Naive thymus-derived CD8-positive, alpha-beta T cell (primary cell): ENCODE measurements at regions not wholly inside any gene's neighbourhood (a gene's known extent, or its start where the extent isn't known, plus 50 kb on each side); places are given as distances from the start of the nearest gene placed in this dataset.
"Not testable (repeated sequence)": the region's sequence is repeated elsewhere in the genome, so short reads cannot be mapped to it uniquely, and the experiment has no call there.

Experiments used
- ATAC-seq, 2 donors: fragments of 150-1000 bp; cut with Tn5 transposase in 1 of 2; sonication (Bioruptor Pico), chemical (Tn5 transposase) in 1 of 2; 1 replicate in 1 of 2; 2 replicates in 1 of 2; pipeline ENCODE4 v1.10.0; 2021; ENCODE audit warnings: mild to moderate bottlenecking in 2 of 2, moderate library complexity in 2 of 2
- POLR2A ChIA-PET: fragments of 350-600 bp; sonication (Branson Sonifier 250); formaldehyde crosslinking; loops from one replicate; lab custom pipeline; 2021; ENCODE audit warnings: antibody characterized with exemption; lab: Charles Lee
- DNase-seq, 10 donors: peaks; one replicate each; pipeline versions ENCODE4 v3.0.0 to v3.0.0-alpha.2; 2020 to 2022
- H3K27ac Mint-ChIP-seq, 10 donors: one replicate each; pipeline ENCODE4 v1.8.0; 2020 to 2022; ENCODE audit warnings: mild to moderate bottlenecking in 10 of 10, mixed read lengths in 10 of 10, moderate library complexity in 4 of 10, inconsistent platforms in 1 of 10
- H3K27me3 Mint-ChIP-seq, 5 donors: one replicate each; pipeline ENCODE4 v1.8.0; 2021 to 2022; ENCODE audit warnings: mixed read lengths in 5 of 5
- H3K36me3 Mint-ChIP-seq, 3 donors: one replicate each; pipeline ENCODE4 v1.8.0; 2020 to 2022; ENCODE audit warnings: mixed read lengths in 3 of 3, mild to moderate bottlenecking in 2 of 3, inconsistent platforms in 1 of 3
- H3K4me1 Mint-ChIP-seq, 4 donors: one replicate each; pipeline ENCODE4 v1.8.0; 2021 to 2022; ENCODE audit warnings: mixed read lengths in 4 of 4
- H3K4me3 Mint-ChIP-seq, 10 donors: one replicate each; pipeline ENCODE4 v1.8.0; 2020 to 2022; ENCODE audit warnings: mild to moderate bottlenecking in 10 of 10, mixed read lengths in 10 of 10, moderate library complexity in 6 of 10, inconsistent platforms in 1 of 10
- H3K9me3 Mint-ChIP-seq, 9 donors: one replicate each; pipeline ENCODE4 v1.8.0; 2020 to 2022; ENCODE audit warnings: mixed read lengths in 9 of 9, mild to moderate bottlenecking in 3 of 9, inconsistent platforms in 1 of 9, moderate library complexity in 1 of 9

GRCh38 chr5:162886717-162887116 lies 550.7 kb upstream of the CCNG1 start:
- Mint-ChIP-seq H3K4me1 (no peaks in the 10 kb centered on the region), H3K4me3 (no peak overlapping the region), H3K36me3 (no peaks in the 10 kb centered on the region), H3K27me3 (no peaks in the 10 kb centered on the region), H3K9me3 (peaks cover 0 to 25% (median 8%) of the 10 kb centered on the region in 9 donors), H3K27ac (no peak overlapping the region)
- POLR2A ChIA-PET, result no interaction called here
- ATAC-seq, result no peak
- no peak for DNase-seq

- POLR2A ChIA-PET, result no interaction called here
- ATAC-seq (no peak), DNase-seq (no peak)
- Mint-ChIP-seq H3K27me3 (no peaks in the 10 kb centered on the region), H3K9me3 (peaks cover 0 to 19% (median 7%) of the 10 kb centered on the region in 9 donors), H3K36me3 (no peaks in the 10 kb centered on the region), H3K4me1 (no peaks in the 10 kb centered on the region), H3K4me3 (no peak overlapping the region), H3K27ac (no peak overlapping the region)
Observed at GRCh38 chr5:162888268-162888667, 549.1 kb upstream of the CCNG1 start.

- Mint-ChIP-seq H3K27me3 (no peaks in the 10 kb centered on the region), H3K27ac (no peak overlapping the region), H3K4me1 (no peaks in the 10 kb centered on the region), H3K4me3 (no peak overlapping the region), H3K9me3 (peaks cover 0 to 20% (median 5%) of the 10 kb centered on the region in 9 donors), H3K36me3 (no peaks in the 10 kb centered on the region)
- DNase-seq (no peak), ATAC-seq (no peak)
- POLR2A ChIA-PET, result no interaction called here
Observed at GRCh38 chr5:162911873-162912272, 525.5 kb upstream of the CCNG1 start.

- no peak for ATAC-seq
- H3K27ac Mint-ChIP-seq, result no peak overlapping the region
- no peaks in the 10 kb centered on the region for H3K36me3 Mint-ChIP-seq
- H3K9me3 Mint-ChIP-seq, result peaks cover 0 to 48% (median 12%) of the 10 kb centered on the region in 9 donors
- POLR2A ChIA-PET, result no interaction called here
- H3K4me3 Mint-ChIP-seq, result no peak overlapping the region
- H3K27me3 Mint-ChIP-seq, result no peaks in the 10 kb centered on the region
- no peak for DNase-seq
- H3K4me1 Mint-ChIP-seq, result no peaks in the 10 kb centered on the region
Observed at GRCh38 chr5:162916368-162916767, 521.0 kb upstream of the CCNG1 start.

- no peak for ATAC-seq
- Mint-ChIP-seq H3K27ac (no peak overlapping the region), H3K9me3 (peaks cover 0 to 23% (median 13%) of the 10 kb centered on the region in 9 donors), H3K4me1 (no peaks in the 10 kb centered on the region), H3K4me3 (no peak overlapping the region), H3K36me3 (no peaks in the 10 kb centered on the region), H3K27me3 (no peaks in the 10 kb centered on the region)
- POLR2A ChIA-PET, result interaction anchor here (0.6 kb wide), 1 partner anchor 66 kb away, joined by 3 read pairs; no protein-coding TSS in a partner anchor
- no peak for DNase-seq
Observed at GRCh38 chr5:162929104-162929503, 508.3 kb upstream of the CCNG1 start.

- ATAC-seq, result no peak
- H3K4me1 Mint-ChIP-seq, result no peaks in the 10 kb centered on the region
- no peaks in the 10 kb centered on the region for H3K27me3 Mint-ChIP-seq
- H3K27ac Mint-ChIP-seq, result no peak overlapping the region
- DNase-seq, result no peak
- H3K36me3 Mint-ChIP-seq, result peaks cover 0 to 5% (median 0%) of the 10 kb centered on the region in 3 donors
- POLR2A ChIA-PET, result no interaction called here
- peaks cover 7 to 47% (median 21%) of the 10 kb centered on the region in 9 donors for H3K9me3 Mint-ChIP-seq
- no peak overlapping the region for H3K4me3 Mint-ChIP-seq
Observed at GRCh38 chr5:162931501-162931900, 505.9 kb upstream of the CCNG1 start.

- Mint-ChIP-seq H3K9me3 (peaks cover 3 to 23% (median 14%) of the 10 kb centered on the region in 9 donors), H3K27me3 (no peaks in the 10 kb centered on the region), H3K4me1 (no peaks in the 10 kb centered on the region), H3K27ac (no peak overlapping the region), H3K36me3 (peaks cover 0 to 9% (median 0%) of the 10 kb centered on the region in 3 donors), H3K4me3 (no peak overlapping the region)
- ATAC-seq (no peak), DNase-seq (no peak)
- POLR2A ChIA-PET, result no interaction called here
Observed at GRCh38 chr5:162939991-162940390, 497.4 kb upstream of the CCNG1 start.

GRCh38 chr5:162948677-162949076 lies 488.7 kb upstream of the CCNG1 start:
- Mint-ChIP-seq H3K4me3 (no peak overlapping the region), H3K27me3 (no peaks in the 10 kb centered on the region), H3K4me1 (no peaks in the 10 kb centered on the region), H3K27ac (no peak overlapping the region), H3K9me3 (peaks cover 3 to 40% (median 10%) of the 10 kb centered on the region in 9 donors), H3K36me3 (no peaks in the 10 kb centered on the region)
- no peak for ATAC-seq
- no peak for DNase-seq
- POLR2A ChIA-PET, result no interaction called here

GRCh38 chr5:162956570-162956969 lies 480.8 kb upstream of the CCNG1 start:
- Mint-ChIP-seq H3K36me3 (no peaks in the 10 kb centered on the region), H3K9me3 (peaks cover 0 to 22% (median 8%) of the 10 kb centered on the region in 9 donors), H3K27me3 (no peaks in the 10 kb centered on the region), H3K4me1 (no peaks in the 10 kb centered on the region), H3K27ac (no peak overlapping the region), H3K4me3 (no peak overlapping the region)
- DNase-seq (no peak), ATAC-seq (no peak)
- POLR2A ChIA-PET, result no interaction called here

GRCh38 chr5:162964144-162964543 lies 473.3 kb upstream of the CCNG1 start:
- H3K27me3 Mint-ChIP-seq, H3K27ac Mint-ChIP-seq, H3K4me1 Mint-ChIP-seq, DNase-seq, H3K4me3 Mint-ChIP-seq, ATAC-seq, POLR2A ChIA-PET, H3K36me3 Mint-ChIP-seq: not testable (repeated sequence)
- peaks cover 0 to 34% (median 17%) of the 10 kb centered on the region in 9 donors for H3K9me3 Mint-ChIP-seq

GRCh38 chr5:162990063-162990462 lies 447.3 kb upstream of the CCNG1 start:
- ATAC-seq, result no peak
- no peak for DNase-seq
- H3K4me3 Mint-ChIP-seq, result no peak overlapping the region
- POLR2A ChIA-PET, result no interaction called here
- H3K36me3 Mint-ChIP-seq, result no peaks in the 10 kb centered on the region
- no peak overlapping the region for H3K27ac Mint-ChIP-seq
- no peaks in the 10 kb centered on the region for H3K4me1 Mint-ChIP-seq
- peaks cover 0 to 20% (median 9%) of the 10 kb centered on the region in 9 donors for H3K9me3 Mint-ChIP-seq
- no peaks in the 10 kb centered on the region for H3K27me3 Mint-ChIP-seq

- Mint-ChIP-seq H3K27ac (no peak overlapping the region), H3K4me1 (no peaks in the 10 kb centered on the region), H3K36me3 (no peaks in the 10 kb centered on the region), H3K27me3 (no peaks in the 10 kb centered on the region), H3K4me3 (no peak overlapping the region), H3K9me3 (peaks cover 0 to 18% (median 11%) of the 10 kb centered on the region in 9 donors)
- no peak for ATAC-seq
- POLR2A ChIA-PET, result no interaction called here
- DNase-seq, result no peak
Observed at GRCh38 chr5:162990856-162991497, 446.4 kb upstream of the CCNG1 start.

- H3K4me3 Mint-ChIP-seq, result no peak overlapping the region
- H3K36me3 Mint-ChIP-seq, result no peaks in the 10 kb centered on the region
- ATAC-seq, result no peak
- H3K4me1 Mint-ChIP-seq, result no peaks in the 10 kb centered on the region
- peaks cover 0 to 8% (median 6%) of the 10 kb centered on the region in 9 donors for H3K9me3 Mint-ChIP-seq
- no peak overlapping the region for H3K27ac Mint-ChIP-seq
- POLR2A ChIA-PET, result no interaction called here
- DNase-seq, result no peak
- no peaks in the 10 kb centered on the region for H3K27me3 Mint-ChIP-seq
Observed at GRCh38 chr5:162995568-162995967, 441.8 kb upstream of the CCNG1 start.

GRCh38 chr5:162996053-162996452 lies 441.3 kb upstream of the CCNG1 start:
- no peak for ATAC-seq
- H3K27ac Mint-ChIP-seq, result no peak overlapping the region
- no peaks in the 10 kb centered on the region for H3K4me1 Mint-ChIP-seq
- peaks cover 0 to 8% (median 6%) of the 10 kb centered on the region in 9 donors for H3K9me3 Mint-ChIP-seq
- no peak overlapping the region for H3K4me3 Mint-ChIP-seq
- DNase-seq, result no peak
- no peaks in the 10 kb centered on the region for H3K36me3 Mint-ChIP-seq
- H3K27me3 Mint-ChIP-seq, result no peaks in the 10 kb centered on the region
- POLR2A ChIA-PET, result no interaction called here
